ENCODE measurements at regions not wholly inside any gene's neighbourhood (a gene's known extent, or its start where the extent isn't known, plus 50 kb on each side); places are given as distances from the start of the nearest gene placed in this dataset.

GRCh38 chr1:228845101-228845500 is 109.8 kb downstream of the RHOU start:
- TF ChIP-seq, protein P1, sequence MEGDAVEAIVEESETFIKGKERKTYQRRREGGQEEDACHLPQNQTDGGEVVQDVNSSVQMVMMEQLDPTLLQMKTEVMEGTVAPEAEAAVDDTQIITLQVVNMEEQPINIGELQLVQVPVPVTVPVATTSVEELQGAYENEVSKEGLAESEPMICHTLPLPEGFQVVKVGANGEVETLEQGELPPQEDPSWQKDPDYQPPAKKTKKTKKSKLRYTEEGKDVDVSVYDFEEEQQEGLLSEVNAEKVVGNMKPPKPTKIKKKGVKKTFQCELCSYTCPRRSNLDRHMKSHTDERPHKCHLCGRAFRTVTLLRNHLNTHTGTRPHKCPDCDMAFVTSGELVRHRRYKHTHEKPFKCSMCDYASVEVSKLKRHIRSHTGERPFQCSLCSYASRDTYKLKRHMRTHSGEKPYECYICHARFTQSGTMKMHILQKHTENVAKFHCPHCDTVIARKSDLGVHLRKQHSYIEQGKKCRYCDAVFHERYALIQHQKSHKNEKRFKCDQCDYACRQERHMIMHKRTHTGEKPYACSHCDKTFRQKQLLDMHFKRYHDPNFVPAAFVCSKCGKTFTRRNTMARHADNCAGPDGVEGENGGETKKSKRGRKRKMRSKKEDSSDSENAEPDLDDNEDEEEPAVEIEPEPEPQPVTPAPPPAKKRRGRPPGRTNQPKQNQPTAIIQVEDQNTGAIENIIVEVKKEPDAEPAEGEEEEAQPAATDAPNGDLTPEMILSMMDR (IDR thresholded peaks at IDR 0.05; ENCODE audit: low read depth, low read length): no peak
- no peak for TF ChIP-seq EZH2phosphoT487 (IDR thresholded peaks at IDR 0.05; ENCODE audit: low read depth)

Measured in OCI-LY3 (cell line).